ENCODE measurements at regions not wholly inside any gene's neighbourhood (a gene's known extent, or its start where the extent isn't known, plus 50 kb on each side); places are given as distances from the start of the nearest gene placed in this dataset.
A peak's percentile ranks its signal among the peaks of the same experiment; 100 is the strongest.
"Not testable (repeated sequence)": the region's sequence is repeated elsewhere in the genome, so short reads cannot be mapped to it uniquely, and the experiment has no call there.

DNA sequence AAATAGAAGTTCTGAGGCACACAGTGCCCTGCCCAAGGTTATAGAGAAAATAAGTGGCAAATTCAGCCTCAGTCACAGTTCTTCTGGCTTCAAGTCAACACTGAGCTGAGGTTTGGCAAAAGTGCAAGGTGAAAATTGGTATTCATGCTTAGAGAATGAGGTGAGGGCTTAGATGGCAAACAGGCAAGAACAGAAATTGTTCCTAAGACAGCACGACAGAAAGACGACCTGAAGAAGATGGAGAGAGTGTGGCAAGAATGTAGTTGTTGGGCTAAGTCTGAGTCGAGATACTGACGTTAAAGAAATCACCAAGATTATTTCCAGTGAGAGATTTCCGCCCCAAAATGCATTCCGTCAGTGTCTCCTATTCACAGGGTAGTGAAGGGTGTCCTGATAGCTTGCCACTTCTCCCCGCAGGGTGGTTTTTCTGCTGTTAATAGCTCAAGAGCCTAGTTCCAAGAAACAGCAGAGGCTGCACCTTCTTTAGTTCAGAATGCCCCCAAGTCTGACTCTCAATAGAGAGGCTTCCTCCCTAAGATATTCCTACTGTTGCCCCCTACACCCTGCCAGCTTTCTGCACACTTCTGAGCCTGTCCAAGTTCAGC is 260.8 kb upstream of the AMIGO2 start:
- no peak for DNase-seq

DNA sequence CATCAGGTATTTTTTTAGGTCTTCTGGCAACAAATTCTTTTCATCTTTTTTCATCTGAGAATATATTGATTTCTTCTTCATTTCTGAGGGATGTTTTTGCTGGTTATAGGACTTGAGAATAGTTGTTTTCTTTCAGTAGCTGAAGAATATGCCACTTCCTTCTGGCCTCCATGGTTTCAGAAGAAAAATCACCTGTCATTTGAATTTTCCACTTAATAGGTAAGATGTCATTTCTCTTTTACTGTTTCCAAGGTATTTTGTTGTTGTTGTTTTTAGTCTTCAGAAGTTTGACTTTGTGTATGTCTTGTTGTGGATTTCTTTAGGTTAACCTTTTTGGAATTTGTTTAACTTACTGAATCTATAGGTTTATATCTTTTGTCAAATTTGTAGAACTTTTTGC is 257.8 kb upstream of the AMIGO2 start:
- no peak for DNase-seq

DNA sequence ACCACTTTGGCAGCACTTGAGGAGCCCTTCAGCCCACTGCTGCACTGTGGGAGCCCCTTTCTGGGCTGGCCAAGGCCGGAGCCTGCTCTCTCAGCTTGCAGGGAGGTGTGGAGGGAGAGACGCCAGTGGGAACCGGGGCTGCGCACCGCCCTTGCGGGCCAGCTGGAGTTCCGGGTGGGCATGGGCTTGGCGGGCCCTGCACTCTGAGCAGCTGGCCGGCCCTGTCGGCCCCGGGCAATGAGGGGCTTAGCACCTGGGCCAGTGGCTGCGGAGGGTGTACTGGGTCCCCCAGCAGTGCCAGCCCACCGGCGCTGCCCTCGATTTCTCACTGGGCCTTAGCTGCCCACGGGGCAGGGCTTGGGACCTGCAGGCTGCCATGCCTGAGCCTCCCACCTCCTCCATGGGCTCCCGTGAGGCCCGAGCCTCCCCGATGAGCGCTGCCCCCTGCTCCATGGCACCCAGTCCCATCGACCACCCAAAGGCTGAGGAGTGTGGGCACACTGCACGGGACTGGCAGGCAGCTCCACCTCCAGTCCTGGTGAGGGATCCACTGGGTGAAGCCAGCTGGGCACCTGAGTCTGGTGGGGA is 253.6 kb upstream of the AMIGO2 start:
- DNase-seq: not testable (repeated sequence)

DNA sequence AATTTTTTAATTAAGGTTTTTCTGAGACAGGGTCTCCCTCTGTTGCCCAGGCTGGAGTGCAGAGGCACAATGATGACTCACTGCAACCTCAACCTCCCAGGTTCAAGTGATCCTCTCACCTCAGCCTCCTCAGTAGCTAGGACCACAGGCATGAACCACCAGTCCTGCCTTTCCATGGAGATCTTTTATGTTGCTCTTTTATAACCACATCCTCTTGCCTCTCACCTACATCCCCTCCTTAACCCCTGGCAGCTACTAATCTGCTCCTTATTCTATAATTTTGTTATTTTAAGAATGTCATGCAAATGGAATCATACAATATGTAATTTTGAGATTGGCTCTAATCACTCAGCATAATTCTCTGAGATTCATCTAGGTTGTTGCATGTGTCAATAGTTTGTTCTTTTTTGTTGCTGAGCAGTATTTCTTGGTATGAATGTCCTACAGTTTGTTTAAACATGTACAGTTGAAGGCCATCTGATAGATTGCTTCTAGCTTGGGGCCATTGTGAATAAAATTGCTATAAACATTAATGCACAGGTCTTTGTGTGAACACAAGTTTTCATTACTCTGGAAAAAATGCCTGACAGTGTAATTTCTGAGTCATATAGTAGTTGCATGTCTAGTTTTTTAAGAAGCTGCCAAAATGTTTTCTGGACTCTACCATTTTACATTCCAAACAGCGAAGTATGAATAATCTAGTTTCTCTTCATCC is 249.2 kb upstream of the AMIGO2 start:
- DNase-seq: no peak

DNA sequence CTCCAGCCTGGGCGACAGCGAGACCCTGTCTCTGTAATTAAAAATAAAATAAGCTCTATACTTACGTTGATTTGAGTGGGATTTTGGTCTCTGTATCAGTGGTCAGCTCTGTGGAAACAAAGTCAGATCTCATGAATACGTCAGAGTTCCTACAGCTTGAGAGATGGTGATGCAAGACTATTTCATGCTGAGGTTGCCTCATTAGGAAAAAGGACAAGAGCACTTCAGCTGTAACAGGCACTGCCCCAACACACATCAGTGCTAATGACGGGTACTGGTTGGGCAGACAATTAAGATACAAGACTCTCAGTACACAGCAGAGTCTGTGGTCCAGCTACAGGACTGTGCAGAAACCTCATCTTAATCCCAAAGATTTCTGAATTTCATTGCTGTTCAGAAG is 246.4 kb upstream of the AMIGO2 start:
- peak in 1 of 3 experiments; percentile 38 for DNase-seq

DNA sequence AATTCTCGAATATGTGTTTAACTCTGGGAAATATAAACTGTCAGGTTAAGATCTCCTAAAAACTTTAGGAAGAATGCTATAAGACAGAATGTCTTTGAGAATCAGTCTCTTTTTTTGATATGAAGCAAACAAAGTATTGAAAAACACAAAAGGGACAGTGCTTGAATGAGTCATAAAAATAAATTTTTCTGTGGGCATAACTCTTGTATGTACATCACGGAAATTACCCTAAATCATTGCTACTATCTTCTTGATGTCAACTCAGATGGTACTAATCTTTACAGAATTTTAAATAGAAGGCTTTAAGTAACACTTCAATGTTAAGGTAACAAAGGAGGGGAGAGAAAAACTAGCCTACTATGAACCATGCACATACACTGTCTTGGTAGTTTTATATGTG is 244.0 kb upstream of the AMIGO2 start:
- DNase-seq: no peak

DNA sequence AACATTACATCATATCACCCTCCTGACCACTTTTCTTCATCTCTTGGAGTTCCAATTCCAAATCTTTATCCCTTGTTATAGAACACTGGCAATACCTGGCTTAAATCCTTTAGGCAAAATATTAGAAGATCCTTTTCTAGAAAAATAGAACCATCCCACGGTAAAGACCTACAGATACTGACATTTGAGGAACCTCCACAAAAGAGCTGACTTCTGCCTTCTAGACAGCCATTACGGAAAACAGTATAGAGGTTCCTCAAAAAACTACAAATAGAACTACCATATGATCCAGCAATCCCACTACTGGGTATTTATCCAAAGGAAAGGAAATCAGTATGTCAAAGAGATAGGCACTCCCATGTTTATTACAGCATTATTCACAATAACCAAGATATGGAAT is 241.7 kb upstream of the AMIGO2 start:
- no peak for DNase-seq

DNA sequence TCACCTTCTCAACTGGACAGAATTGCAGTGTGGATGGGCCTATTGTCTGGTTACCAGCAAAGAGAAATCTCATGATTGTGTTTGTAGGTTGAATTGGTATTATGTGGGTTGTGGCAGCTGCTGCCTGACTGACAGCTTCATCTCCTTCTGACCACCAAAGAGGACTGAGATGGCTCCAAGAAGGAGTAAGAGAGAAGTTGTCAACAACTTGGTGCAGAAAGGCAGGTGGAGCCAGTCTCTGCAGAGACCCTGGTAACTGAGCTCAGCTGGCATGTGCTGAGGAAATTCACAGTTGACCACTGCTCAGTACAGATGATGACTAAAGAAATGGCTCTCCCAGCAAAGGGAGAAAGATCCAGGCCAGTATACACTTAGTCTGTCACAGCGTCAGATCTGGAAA is 240.0 kb upstream of the AMIGO2 start:
- no peak for DNase-seq

DNA sequence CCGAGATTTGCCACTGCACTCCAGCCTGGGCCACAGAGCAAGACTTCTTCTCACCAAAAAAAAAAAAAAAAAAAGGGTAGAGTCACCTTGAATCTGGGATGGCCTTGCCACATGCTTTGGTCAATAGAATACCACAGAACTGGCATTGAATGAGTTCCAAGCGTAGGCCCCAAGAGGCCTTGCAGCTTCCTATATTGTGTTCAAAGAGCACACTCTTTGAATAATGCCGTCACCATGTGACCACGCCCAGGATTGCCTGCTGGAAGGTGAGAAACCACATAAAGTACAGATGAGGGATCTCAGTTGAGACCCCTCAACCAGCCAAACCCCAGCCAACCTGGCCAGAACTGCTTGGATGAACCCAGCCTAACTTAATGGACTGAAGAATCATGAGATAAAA is 239.2 kb upstream of the AMIGO2 start:
- DNase-seq: no peak

DNA sequence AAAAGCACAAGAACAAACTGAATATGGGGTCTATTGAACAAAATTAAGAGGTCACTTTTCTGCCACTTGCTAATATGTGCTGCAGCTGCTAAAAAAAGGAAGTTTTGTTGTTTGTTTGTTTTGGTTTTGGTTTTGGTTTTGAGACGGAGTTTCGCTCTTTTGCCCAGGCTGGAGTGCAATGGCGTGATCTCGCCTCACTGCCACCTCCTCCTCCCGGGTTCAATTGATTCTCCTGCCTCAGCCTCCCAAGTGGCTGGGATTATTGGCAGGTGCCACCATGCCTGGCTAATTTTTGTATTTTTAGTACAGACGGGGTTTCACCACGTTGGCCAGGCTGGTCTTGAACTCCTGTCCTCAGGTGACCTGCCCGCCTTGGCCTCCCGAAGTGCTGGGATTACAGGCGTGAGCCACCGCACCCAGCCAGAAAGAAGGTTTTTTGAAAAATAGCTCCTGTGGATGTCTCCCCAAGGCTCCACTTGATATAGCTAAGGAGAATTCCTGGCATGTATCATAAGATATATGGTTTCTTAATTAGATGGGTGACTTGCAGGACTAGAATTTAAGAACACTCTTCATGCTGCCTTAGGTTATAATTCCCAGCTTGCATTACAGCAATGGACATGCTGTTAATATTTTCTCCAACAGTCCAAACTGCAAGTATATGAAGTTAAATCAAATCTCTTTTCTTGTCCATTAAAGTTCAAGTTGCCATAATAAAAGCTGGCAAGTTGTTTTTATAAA is 237.6 kb upstream of the AMIGO2 start:
- DNase-seq: no peak

DNA sequence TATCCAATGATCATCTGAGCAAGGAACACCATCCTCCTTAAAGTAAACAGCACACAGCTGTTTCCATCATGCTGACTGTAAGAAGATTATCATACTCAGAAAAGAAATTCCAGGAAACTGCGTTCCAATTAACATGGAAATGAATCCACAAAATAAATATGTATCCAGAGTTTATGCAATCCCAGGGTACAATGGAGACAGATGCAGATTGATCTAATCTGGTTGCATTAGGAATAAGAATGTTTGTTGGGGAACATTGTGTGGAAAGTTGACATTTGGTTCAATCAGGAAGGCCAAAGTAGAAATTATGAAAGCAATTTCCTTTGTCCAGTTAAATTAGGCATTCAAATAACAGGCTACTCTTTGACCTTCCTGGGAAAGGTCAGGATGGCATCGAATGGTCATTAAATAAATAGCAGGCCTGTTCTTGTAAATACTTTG is 236.9 kb upstream of the AMIGO2 start:
- DNase-seq: peak in 1 of 3 experiments; percentile 14

DNA sequence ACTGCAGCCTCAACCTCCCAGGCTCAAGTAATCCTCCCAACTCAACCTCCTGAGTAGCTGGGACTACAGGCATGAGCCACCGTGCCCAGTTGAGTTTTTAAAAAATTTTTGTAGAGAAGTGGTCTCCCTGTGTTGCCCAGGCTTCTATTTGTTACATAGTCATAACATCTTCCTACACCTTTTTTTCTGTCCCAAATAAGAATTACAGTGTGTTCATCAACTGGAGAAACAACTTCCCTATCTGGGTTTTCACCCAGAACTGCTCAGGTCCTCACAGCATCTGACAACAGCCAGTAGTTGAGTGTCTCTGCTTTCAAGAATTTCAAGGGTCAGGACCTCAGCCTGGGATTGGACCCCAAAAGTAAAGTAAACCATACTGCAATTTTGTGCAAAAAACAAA is 235.2 kb upstream of the AMIGO2 start:
- DNase-seq: no peak

DNA sequence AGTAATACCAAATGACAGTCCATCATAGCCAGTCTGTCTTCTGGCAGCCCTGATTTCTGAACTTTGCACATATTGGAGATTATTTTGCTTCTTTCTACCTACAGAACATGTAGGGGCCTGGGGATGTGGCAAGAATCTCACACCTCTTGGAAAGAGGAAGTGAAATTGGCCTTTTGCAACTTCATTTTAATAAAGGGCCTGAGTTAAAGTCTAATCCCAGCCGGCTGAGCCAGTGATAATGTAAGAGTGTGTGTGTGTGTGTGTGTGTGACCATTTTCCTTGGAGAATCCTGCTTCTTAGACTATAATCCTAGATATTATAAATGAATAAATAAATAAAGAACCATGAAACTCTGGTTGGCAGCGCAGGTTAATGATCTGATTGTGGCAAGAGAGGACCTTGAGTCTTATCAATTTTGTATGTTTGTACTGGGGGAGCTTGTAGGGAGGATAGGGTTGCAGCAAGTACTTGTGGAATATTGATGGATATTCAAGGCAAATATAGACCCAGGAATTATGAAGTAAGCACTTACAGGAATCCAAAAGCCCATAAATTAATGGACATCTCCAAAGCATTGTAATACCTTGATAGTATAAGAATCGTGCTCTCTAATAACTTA is 233.2 kb upstream of the AMIGO2 start:
- DNase-seq: no peak

DNA sequence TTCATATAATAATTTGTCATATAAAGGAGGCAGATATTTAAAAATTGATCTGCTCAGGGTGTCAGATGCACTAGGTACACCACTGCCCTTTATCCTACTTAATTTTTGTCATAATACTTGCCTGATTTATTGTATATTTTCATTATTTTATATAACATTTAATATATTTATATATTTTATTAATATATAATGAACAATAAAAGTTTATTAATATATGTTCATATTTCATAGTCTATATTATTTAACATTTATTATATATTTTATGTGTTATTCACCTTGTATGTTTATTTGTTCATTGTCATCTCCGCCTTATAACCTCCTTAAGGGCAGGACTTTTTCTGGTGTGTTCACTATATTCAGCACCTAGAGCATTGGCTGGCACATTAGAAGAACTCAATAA is 232.4 kb upstream of the AMIGO2 start:
- no peak for DNase-seq

DNA sequence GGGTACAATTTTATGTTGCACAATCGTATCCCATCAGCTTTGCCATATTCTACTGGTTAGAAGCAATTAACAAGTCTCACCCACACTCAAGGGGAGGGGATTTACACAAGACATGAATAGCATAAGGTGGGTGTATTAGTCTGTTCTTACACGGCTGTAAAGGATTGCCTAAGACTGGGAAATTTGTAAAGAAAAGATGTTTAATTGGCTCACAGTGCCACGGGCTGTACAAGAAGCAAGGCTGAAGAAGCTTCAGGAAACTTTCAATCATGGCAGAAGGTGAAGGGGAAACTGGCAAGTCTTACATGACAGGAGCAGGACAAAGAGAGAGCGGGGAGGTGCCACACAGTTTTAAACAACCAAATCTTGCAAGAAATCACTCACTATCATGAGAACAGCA is 231.8 kb upstream of the AMIGO2 start:
- no peak for DNase-seq

DNA sequence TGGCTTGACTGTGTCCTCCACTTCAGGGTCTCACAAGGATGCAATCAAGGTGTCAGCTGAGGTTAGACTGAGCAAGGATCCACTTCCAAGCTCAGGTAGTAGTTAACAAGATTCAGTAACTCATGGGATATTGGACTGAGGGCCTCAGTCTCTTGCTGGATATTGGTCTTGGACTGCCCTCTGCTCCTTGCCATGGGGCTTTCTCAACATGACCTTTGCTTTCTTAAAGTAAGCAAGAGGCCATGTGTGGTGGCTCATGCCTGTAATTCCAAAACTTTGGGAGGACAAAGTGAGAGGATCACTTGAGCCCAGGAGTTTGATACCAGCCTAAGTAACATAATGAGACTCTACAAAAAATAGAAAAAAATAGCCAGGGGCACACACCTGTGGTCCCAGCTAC is 231.3 kb upstream of the AMIGO2 start:
- DNase-seq: no peak

DNA sequence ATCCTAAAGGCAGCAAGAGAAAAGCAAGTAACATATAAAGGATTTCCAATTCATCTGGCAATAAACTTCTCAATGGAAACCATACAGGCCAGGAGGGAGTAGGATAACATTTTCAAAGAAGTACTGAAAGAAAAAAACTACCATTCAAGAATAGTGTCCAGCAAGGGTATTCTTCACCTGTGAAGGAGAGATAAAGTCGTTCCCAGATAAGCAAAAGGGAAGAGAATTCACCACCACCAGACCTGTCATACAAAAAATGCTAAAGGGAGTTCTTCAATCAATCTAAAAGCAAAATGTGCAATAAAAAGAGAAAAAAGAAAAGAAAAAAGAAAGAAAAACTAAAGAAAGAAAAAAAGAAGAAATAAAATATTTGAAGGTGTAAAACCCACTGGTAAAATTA is 228.9 kb upstream of the AMIGO2 start:
- DNase-seq: no peak

DNA sequence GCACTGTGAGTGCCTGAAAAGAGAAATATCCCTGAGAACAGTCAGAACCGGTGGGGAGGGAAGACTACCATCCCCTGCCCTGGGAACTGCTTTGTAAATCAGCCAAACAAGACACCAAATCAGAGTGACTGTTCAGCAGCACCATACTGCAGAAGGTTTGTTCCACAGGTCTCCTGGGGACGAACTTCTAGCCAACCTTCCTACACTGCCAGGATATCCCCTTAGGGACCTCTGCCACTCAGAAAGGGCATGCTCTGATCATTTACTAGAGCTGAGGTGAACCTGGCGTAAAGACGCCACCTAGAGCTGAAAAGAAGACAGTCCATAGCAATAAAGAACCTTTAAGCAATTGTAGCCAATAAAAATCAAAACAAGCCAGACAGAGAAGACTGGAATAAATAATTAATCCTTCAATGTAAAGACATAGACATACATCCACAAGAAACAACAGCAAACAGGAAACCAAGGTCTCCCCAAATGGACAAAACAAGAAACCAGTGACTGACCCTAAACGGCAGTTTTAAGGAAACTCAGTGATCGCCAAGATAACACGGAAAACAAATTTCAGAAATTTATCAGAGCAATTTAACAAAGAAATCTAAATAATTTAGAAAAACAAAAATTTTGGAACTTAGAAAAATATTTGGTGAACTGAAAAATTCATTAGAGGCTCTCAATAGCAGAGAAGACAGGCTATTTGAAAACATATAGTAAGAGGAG is 228.1 kb upstream of the AMIGO2 start:
- DNase-seq: peak; percentile 14 to 82 (median 59)

DNA sequence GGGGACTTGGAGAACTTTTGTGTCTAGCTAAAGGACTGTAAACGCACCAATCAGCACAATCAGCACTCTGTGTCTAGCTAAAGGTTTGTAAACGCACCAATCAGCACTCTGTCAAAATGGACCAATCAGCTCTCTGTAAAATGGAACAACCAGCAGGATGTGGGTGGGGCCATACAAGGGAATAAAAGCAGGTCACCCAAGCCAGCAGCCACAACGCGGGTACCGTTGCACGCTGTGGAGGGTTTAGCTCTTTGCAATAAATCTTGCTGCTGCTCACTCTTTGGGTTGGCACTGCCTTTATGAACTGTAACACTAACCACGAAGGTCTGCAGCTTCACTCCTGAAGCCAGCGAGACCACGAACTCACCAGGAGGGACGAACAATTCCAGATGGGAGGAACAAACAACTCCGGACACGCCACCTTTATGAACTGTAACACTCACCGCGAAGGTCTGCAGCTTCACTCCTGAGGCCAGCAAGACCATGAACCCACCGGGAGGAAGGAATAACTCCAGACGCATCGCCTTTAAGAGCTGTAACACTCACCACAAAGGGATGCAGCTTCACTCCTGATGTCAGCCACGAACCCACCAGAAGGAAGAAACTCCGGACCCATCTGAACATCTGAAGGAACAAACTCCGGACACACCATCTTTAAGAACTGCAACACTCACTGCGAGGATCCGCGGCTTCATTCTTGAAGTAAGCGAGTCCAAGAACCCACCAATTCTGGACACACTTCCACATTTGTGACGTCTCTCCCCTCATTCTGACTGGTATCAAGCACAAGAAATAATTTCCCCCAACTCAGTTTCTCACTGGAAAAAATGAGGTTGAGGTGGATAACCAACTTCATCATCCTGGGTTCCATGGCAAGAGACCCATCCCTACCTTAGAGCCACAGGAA is 227.3 kb upstream of the AMIGO2 start:
- not testable (repeated sequence) for DNase-seq

DNA sequence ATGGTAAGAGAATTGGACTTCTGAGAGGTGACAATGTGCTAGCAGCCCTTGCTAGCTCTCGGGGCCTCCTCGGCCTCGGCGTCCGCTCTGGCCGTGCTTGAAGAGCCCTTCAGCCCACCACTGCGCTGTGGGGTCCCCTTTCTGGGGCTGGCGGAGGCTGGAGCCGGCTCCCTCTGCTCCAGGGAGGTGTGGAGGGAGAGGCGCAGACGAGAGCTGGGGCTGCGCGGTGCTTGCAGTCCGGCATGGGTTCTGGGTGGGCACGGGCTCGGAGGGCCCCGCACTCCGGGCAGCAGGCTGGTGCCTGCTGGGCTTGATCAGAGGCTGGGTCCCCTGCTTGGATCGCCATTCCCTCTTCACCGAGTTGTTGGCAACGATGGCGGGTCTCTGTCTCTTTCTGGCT is 226.4 kb upstream of the AMIGO2 start:
- no peak for DNase-seq

DNA sequence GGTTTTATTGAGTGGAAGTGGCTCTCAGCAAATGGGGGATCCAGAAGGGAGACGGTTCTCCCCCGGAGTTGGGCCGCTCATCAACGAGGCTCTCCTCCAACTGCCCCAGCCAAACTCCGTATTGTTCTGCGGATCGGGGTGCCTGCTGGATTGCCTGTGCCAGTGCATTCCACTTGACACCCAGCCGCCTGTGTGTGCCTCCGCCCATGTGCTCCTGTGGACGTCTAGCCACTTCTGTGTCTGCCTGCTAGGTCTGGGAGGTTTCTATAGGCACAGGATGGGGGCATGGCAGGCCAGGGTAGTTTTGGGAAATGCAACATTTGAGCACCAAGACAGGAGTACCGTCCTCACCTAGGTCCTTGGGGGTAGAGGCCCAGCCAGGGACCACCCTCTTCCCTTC is 225.7 kb upstream of the AMIGO2 start:
- DNase-seq: no peak
